22Rv1 (cell line): ENCODE measurements at regions not wholly inside any gene's neighbourhood (a gene's known extent, or its start where the extent isn't known, plus 50 kb on each side); places are given as distances from the start of the nearest gene placed in this dataset.

Experiments used
- ZFX ChIP-seq: fragments of 450-650 bp; IDR thresholded peaks from 2 replicates; pipeline ENCODE4 v1.6.1; 2017; ENCODE audit warnings: antibody characterized with exemption, borderline replicate concordance
- TF ChIP-seq, protein P1 (sequence below): fragments of 450-650 bp; IDR thresholded peaks from 2 replicates; pipeline ENCODE4 v1.5.1; 2017; ENCODE audit warnings: mild to moderate bottlenecking

- TF ChIP-seq, protein P1, sequence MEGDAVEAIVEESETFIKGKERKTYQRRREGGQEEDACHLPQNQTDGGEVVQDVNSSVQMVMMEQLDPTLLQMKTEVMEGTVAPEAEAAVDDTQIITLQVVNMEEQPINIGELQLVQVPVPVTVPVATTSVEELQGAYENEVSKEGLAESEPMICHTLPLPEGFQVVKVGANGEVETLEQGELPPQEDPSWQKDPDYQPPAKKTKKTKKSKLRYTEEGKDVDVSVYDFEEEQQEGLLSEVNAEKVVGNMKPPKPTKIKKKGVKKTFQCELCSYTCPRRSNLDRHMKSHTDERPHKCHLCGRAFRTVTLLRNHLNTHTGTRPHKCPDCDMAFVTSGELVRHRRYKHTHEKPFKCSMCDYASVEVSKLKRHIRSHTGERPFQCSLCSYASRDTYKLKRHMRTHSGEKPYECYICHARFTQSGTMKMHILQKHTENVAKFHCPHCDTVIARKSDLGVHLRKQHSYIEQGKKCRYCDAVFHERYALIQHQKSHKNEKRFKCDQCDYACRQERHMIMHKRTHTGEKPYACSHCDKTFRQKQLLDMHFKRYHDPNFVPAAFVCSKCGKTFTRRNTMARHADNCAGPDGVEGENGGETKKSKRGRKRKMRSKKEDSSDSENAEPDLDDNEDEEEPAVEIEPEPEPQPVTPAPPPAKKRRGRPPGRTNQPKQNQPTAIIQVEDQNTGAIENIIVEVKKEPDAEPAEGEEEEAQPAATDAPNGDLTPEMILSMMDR = no peak
- no peak for TF ChIP-seq ZFX
Observed at GRCh38 chr12:30378307-30378706, 317.4 kb downstream of the IPO8 start.
